GM18907 (cell line): ENCODE measurements at regions not wholly inside any gene's neighbourhood (a gene's known extent, or its start where the extent isn't known, plus 50 kb on each side); places are given as distances from the start of the nearest gene placed in this dataset.
"Not testable (repeated sequence)": the region's sequence is repeated elsewhere in the genome, so short reads cannot be mapped to it uniquely, and the experiment has no call there.

Experiments
- ATAC-seq: cut with Tn5 transposase; IDR thresholded peaks from one replicate; pipeline ENCODE4 v1.9.1; 2021; ENCODE audit warnings: mild to moderate bottlenecking, moderate library complexity; ENCODE audit not compliant: unreplicated experiment

DNA sequence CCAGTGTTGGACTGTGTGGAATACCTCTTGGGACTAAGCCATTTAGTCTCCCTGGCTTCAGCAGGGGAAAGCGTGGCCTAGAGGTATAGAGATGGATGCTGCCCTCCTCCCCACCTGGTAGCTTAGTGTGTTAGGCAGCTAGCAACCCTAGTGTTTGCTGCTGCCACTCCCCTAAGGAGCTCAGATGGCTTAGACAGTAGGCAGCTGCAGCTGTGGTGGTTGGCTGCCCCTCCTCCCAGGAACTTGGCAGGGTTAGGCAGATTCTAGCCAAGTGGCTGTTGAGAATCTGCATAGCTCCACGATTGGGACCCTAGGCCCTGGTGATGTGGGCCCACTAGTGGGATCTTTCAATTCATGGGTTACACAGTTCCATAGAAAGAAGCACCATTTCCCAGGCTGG lies 550.4 kb upstream of the CHAC2 start:
- ATAC-seq = no peak

DNA sequence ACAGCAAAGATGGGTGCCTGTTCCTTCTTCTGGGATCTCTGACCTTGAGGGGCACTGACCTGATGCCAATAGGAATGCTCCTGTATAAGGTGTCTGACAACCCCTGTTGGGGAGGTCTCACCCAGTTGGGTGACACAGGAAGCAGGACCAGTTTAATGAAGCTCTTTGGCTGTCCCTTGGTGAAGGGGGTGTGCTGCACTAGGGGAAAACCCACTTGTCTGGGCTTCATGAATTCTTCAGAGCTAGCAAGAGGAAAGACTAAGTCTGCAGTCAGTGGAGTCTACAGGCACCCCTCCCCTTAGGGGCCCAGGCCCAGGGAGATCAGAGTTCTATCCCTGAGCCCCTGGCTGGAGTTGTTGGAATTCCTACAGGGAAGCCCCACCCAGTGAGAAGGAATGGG lies 550.8 kb upstream of the CHAC2 start:
- no peak for ATAC-seq

DNA sequence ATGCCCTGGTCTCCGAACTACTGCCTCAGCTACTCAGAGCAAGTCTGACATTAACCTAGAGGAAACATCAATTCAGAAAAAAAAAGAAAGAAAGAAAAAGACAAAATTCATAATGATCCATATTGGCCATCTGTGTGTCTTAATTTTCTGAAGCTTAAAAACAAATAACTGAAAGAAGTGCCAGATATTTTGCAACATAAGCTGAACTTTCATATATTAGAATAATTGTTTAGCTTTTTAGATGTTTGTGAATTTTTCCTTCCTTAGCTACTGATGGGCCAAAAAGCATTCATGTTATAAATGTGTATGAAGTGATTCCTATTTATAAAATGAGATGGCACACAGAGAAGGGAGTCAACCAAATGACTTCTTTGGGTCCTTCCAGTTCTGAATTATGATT lies 555.0 kb upstream of the CHAC2 start:
- ATAC-seq = no peak

DNA sequence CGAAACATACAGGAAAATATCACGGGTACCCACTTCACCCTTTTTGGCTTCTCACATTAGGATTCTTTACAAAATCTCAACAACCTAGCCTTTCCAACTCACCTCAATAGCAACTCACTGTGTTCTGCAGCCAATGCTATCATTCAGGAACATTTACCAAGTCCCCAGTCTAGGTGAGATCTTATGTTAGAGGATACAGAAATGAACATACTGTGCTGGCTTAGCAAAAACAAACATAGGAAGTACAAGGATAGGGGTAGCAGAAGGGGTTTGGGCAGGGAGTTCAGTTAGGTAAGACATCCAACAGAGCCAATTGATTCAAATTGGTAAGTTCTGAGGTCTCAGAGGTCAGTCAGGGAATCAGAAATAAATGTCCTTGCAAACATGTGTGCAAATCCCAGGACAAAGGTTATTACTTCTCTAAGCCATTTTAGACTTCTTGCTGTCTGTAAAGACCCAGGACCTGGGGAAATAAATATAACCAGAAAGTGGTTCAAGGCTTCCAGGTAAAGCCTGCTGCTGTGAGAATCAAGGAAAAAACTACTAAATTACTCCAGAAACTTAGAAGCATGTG lies 556.3 kb upstream of the CHAC2 start:
- ATAC-seq = no peak

DNA sequence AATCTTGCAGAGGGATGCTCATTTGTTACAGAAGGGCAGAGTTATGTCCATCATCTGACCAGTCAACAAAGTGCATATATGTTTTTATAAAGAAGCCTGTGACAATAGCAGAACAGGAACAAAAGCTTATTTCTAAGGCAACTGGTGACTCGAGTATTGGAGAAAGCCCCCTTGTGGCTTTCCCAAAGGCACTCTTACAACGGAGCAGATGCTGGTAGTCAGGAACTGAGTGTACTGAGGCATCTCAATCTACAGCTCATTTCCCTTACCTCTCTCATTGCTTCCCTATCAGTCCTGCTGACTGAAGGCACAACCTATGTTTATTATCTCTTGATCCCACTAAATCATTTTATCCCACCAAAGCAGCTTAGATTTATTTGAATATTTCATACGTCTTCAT lies 557.1 kb upstream of the CHAC2 start:
- ATAC-seq = no peak

DNA sequence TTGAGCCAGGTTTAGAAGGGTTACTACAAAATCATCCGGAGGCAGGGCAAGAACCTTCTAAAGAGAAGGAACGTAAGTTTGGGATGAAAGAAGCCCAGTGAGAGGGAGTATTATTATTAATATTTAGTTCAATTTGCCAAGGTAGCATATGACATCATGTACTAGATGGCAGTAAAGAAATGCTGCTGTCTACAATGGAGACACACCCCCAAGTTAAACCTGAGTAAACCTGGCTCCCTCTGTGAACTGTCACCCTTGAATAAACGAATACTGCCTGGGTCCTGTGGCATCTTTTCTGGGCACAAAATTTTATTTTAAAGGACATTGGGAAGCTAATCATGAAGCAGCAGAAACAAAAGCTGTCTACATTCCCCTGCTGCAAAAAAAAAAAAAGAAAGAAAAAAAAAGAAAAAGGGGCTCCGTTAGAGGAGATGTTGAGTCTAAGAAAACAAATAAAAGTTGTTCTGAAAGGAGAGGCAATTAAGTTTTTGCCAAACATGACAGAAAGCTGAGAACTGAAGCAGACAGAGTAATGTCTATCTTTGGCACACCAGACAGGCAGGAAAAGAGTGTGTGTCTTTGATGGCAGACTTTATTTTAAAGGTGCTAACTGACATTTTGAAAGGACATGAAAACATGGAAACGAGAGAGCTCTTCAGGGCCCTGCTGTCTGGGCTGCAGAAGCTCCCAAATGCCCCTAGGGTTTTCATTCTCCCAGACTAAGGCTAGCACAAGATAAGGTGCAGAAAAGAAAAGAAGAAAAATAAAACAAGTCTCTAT lies 557.7 kb upstream of the CHAC2 start:
- ATAC-seq = no peak

DNA sequence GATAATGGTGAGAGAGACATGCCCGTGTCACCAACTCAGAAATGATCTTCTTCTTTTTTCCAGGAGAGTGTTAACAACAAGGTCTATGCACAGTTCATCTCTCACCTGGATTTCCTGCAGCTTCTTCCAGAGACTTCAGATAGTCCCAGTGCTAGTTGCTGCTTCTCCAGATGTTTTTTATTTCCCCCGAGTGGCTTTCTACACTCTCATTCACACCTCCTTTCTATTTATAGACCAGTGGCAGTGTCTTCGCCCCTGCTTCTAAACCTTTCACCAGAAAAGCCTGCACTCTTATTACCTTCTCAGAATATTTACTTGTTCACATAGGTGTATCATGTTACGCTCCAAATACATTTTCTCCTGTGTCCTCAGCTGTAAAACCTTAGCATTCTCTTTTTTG lies 558.8 kb upstream of the CHAC2 start:
- ATAC-seq = no peak

DNA sequence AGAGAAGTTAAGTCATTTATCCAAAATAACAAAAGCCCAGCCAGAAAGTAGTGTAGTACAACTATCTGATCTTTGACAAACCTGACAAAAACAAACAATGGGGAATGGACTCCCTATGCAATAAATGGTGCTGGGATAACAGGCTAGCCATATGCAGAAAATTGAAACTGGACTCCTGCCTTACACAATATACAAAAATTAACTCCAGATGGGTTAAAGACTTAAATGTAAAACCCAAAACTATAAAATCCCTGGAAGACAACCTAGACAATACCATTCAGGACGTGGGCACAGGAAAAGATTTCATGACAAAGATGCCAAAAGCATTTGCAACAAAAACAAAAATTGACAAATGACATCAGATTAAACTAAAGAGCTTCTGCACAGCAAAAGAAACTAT lies 561.4 kb upstream of the CHAC2 start:
- ATAC-seq = not testable (repeated sequence)

DNA sequence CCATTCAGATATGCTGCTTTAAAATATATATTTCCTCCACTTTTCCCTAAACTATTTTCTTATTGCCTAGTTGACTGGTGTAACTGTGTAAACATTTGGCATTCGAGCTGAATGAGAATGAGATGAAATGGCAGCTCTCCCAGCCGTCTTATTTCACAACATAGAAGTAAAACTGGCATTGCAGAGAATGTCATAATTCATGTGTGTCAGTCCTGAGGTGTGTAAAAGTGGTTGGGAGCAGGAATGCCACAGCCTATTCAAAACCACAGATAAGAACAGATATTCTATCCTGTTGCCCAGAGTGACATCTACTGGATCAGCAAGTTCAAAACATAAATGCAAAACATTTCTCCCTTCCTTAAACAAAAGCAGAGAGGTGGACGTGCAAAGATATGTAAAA lies 565.5 kb upstream of the CHAC2 start:
- no peak for ATAC-seq

DNA sequence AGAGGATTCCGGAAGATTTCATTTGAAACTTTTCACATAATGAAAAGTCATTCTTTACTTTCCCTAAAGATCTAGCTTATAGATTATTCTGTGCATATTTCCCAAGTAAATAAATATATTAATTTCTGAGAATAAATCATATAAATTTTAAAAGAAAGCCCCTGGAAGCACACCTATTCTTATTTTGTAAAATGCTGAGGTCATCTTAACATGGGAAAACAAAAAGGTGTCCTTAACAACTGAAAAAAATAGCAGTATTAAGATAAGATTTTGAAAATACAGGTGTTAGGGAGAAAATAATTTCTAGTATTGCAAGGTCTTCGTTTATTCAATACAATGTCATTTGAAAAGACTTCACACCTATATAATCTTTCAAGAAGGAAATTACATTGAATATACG lies 567.5 kb upstream of the CHAC2 start:
- ATAC-seq = no peak

DNA sequence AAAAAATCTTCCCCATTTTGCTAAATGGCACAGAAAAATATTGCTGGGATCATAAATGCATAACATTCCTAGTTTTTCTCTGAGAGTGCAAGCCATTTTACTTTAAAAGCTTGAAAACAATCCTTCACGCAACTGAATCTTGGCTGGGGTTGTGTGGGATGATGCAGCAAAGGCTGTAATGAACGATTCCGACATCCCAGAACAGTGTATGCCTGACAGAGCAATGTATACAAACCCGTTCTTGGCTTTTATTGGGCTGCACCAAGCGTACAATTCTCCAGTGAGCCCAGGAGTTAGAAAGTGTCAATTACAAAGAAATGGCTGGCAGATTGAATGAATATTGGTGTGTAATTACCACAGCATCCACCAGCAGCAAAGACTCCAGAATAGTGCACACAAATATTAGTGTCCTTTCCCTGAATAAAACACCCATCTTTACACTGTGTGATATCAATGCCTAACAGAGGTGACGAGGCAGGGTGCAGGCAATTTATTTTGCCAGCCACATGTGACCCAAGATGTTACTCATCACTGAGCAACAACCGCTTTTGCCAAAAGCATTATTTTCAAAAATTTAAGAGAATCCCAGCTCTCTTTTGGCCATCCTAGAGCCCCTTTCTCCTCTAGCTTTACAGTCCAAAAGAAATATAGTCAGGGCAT lies 578.6 kb upstream of the CHAC2 start:
- no peak for ATAC-seq

DNA sequence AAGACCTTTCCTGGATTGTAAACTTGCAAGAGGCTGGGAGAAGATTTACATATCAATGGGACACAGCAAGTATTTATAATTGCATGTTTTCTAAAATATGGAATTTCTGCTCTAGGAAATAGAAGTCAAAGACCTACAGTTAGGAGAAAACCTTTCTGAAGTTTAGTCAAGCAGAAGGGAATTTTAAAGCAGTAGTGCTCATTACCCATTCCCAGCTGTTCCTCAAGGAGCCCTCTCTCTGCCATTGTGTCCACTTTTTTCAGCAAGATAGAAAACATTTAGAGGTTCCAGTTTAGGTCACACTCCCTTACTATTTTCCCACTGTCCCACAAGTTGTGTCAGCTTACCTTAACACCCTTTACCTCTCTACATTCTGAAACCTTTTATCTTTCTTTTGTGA lies 584.0 kb upstream of the CHAC2 start:
- no peak for ATAC-seq

DNA sequence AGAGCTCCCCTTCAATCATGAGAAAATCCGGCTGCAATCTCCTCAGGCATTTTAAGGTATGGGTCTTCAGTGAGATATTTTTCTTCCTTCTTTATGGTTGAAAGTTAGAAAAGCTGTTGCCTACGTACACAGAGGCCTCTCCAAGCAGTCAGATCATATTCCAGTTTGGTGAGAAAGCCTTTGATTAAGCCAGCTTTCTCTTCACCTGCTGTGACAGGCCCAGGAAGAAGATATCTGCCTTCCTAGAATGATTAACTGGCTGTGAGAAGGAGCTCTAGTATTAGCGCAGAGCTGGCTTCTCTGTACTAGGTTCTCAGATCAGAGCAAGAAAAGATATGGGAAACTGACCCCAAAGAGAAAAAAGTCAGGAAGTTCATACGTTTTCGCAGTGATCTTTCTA lies 585.0 kb upstream of the CHAC2 start:
- no peak for ATAC-seq

DNA sequence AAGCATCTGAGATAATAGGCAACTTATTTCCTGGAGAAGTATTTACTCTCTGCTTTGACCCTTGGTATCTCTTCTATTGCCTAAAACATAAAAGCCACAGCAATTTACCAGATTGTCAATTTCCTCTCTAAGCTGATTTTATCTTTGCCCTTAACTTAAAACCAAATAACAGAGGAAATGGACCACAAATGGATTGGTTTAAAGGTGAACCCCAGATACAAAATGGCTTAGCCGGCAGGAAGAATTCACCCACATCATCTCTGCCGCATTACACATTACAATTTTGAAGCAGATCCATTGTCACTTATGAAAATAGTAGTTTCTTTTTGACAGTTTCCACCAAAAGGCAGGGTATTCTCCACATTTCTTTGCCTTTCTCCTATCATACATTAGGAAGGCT lies 585.8 kb upstream of the CHAC2 start:
- ATAC-seq = no peak

DNA sequence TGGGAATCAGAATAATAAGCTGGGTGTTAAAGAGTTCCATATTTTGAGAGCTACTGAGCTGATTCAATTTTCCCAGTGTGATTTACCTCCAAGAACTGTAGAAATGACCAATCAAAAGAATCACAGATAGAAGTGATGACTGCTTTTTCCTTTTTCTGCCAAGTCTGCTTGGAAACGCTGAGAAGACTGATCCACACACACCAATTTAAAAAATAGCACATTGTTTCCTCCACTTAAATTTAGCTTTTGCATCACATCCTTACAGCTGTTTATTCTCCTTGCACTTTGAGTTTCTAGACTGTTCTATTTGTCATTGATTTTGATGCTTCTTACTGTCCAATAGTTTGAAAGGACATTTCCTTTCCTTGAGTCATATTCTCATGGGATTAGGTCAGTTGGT lies 590.3 kb upstream of the CHAC2 start:
- no peak for ATAC-seq

DNA sequence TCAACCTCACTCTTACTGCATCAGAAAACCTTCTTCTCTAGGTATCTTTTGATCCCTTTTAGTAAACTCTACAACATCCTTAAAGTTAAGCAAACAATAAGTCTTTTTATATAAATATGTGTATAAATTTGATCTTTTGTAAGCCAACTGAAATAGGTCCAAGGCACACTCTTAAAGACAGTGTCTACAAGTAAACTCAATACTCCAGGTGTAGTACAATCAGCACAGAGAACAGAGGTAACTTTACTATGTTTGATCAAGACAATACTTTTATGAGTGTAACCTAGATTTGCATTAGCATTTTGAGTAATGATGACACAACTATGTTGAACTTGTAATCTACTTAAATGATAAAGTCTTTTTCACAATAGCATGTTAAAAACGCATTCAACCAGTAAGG lies 593.1 kb upstream of the CHAC2 start:
- no peak for ATAC-seq

DNA sequence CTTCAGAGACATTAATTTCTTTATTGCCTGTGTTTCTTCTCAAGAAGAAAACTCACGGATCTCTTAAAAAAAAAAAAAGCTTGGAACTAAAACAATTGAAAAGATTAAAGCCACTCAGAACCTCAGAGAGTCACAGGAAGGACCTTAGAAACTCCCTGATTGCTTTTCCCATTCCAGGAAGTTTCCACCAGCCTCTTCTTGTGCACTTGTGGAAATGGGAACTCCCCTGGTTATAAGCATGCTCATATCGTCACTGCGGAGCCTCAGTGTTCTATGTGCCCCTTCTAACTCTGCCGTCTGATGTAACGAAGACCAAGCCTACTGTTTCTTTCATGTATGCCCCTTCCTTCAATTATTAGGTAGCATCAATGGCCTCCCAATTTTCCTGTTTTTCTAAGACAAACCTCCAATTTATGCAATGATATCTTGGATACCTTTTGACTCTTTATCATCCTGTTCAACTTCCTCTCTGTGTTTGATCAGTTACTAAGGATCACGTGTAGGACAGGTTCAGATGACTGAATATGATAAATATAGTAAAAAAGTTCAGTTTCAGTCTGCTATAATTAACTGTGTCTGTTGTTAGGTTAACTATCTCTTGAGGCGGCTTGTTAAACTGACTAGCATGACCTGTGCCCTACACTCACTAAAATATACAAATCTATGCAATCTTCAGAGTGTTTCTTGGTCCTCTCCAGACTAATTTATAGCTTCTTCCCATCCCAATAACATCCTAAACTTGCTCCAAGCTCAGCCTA lies 593.7 kb upstream of the CHAC2 start:
- ATAC-seq = no peak

DNA sequence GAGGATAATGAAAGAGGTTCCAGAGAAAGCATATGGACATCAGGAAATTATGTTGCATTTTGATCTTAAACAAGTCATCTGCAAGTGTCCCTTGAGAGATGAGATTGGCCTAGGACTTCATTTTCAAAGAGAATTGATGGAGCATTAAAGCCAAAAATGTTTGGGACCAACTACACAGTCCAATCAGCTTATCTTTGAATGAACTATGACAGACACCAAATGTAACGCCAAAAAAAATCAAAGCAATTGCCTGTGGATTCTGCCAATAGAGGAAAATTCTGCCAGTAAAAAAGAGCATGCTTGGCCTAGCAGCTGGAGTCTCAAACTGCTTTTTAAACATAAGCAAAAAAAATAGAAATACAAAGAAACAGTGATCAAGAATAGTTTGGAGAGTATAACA lies 594.5 kb upstream of the CHAC2 start:
- no peak for ATAC-seq

DNA sequence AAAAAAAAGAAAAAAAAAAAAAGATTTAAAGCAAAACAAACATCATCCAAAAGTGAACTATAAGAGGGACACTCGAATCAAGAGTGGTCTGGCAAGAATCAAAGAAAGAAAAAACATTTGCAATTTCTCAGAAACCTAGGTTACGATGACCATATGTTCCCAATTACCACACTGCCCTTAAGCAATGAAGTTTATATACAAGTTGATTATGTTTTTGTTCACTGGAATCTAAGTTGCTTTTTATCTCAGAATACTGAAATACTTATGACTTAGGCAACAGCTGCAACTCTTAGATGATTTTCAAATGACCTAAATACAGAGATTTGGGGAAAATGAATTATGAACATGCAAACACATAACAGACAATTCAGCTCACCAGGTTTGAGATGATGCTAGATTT lies 597.1 kb upstream of the CHAC2 start:
- ATAC-seq = no peak

DNA sequence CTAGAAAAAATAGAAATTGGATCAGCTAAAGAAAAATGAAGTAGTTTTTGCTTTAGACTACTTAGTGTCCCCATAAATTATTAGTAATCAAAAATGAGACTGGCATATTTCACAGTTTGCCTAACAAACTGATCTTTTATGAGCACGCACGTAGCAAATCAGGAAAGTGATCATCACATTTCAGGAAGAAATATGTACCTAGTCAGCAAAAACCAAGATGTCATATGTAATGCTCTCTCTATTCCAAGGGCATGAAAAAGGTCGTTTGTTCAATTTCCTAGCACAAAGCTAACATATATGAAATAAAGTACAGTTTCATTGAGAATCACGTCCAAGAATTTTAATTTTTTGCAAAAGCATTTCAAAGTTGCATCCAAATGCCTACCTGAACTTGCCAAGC lies 600.4 kb upstream of the CHAC2 start:
- ATAC-seq = no peak

DNA sequence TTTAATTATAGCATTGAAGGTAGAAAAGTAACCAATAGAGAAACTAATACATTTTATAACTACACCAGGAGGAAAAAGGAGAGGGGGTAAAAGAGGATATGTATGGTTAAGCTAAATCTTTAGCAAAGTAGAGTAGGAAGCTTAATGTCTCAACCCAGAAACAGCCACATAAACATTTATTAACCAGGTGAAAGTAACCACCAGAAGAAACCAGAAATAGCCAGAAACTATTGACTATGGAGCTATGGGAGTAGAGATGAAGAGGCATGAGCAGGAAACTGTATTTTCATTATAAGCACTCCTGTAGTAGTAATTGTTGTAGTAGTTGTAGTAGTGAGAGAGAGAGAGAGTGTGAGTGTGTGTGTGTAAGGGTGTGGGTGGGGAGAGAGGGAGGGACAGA lies 617.5 kb upstream of the CHAC2 start:
- no peak for ATAC-seq

DNA sequence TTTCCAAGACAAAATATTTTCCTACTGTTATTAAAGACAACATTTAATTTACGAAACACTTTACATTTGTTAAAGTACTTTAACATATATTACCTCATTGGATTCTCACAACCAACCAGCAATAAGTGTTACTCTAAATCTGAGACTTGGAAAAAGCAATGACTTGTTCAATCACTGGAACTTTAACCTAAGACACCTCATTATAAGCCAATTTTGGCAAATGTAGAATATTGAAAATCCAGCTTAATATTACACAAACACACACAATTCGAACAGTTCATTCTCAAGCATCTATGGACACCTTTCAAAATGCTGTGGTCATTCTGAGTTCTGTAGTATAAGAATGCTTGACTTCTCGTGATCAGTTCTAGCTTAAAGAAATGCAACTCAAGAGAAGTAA lies 619.4 kb upstream of the CHAC2 start:
- no peak for ATAC-seq
